ENCODE measurements at regions not wholly inside any gene's neighbourhood (a gene's known extent, or its start where the extent isn't known, plus 50 kb on each side); places are given as distances from the start of the nearest gene placed in this dataset.

- H3K27me3 ChIP-seq: no peaks in the 10 kb centered on the region
- no peak overlapping the region for H3K27ac ChIP-seq
- DNase-seq (ENCODE audit: low spot score in 2 of 2): no peak
- intact Hi-C loops (cut with DNase I; ENCODE audit: low total_unique reads): no loop called here
- no peaks in the 10 kb centered on the region for H3K36me3 ChIP-seq
- no peaks in the 10 kb centered on the region for H3K4me1 ChIP-seq
- TF ChIP-seq CTCF (IDR thresholded peaks at IDR 0.05) (no peak), POLR2AphosphoS5 (IDR thresholded peaks at IDR 0.05) (no peak), POLR2A (IDR thresholded peaks at IDR 0.05) (no peak)
- no peak overlapping the region for H3K4me3 ChIP-seq
- H3K9me3 ChIP-seq: no peaks in the 10 kb centered on the region
Measured at GRCh38 chr2:81050580-81051095, 746.1 kb upstream of the LRRTM1 start.

GRCh38 chr2:81043681-81044080, 739.1 kb upstream of the LRRTM1 start:
- H3K27me3 ChIP-seq: no peaks in the 10 kb centered on the region
- DNase-seq (ENCODE audit: low spot score in 2 of 2): no peak

GRCh38 chr2:81007104-81007503, 702.6 kb upstream of the LRRTM1 start:
- no peak overlapping the region for H3K27ac ChIP-seq
- intact Hi-C loops (cut with DNase I; ENCODE audit: low total_unique reads): no loop called here
- H3K9me3 ChIP-seq: peaks cover 6 to 36% of the 10 kb centered on the region in 2 donors
- no peak for DNase-seq (ENCODE audit: low spot score in 2 of 2)
- TF ChIP-seq POLR2AphosphoS5 (IDR thresholded peaks at IDR 0.05): no peak
- no peaks in the 10 kb centered on the region for H3K36me3 ChIP-seq
- no peaks in the 10 kb centered on the region for H3K27me3 ChIP-seq
- no peaks in the 10 kb centered on the region for H3K4me1 ChIP-seq
- H3K4me3 ChIP-seq: no peak overlapping the region

More at GRCh38 chr2:81043681-81044080, 739.1 kb upstream of the LRRTM1 start:
- H3K4me1 ChIP-seq: no peaks in the 10 kb centered on the region
- TF ChIP-seq POLR2A (IDR thresholded peaks at IDR 0.05) (no peak), POLR2AphosphoS5 (IDR thresholded peaks at IDR 0.05) (no peak), CTCF (IDR thresholded peaks at IDR 0.05) (no peak)
- no peak overlapping the region for H3K27ac ChIP-seq
- H3K4me3 ChIP-seq: no peak overlapping the region
- H3K36me3 ChIP-seq: no peaks in the 10 kb centered on the region
- H3K9me3 ChIP-seq: no peaks in the 10 kb centered on the region
- intact Hi-C loops (cut with DNase I; ENCODE audit: low total_unique reads): no loop called here

- no peak for TF ChIP-seq CTCF (IDR thresholded peaks at IDR 0.05)
- TF ChIP-seq POLR2AphosphoS5 (IDR thresholded peaks at IDR 0.05): no peak
- no peak for TF ChIP-seq POLR2A (IDR thresholded peaks at IDR 0.05)
- no peak for DNase-seq (ENCODE audit: low spot score in 2 of 2)
- no peaks in the 10 kb centered on the region for H3K27me3 ChIP-seq
- no peaks in the 10 kb centered on the region for H3K36me3 ChIP-seq
- no peak overlapping the region for H3K27ac ChIP-seq
- H3K4me3 ChIP-seq: no peak overlapping the region
- peaks cover 6 to 44% of the 10 kb centered on the region in 2 donors for H3K9me3 ChIP-seq
- no peaks in the 10 kb centered on the region for H3K4me1 ChIP-seq
- intact Hi-C loops (cut with DNase I; ENCODE audit: low total_unique reads): no loop called here
Measured at GRCh38 chr2:81002906-81003305, 698.4 kb upstream of the LRRTM1 start.

- Histone ChIP-seq H3K4me1 (no peaks in the 10 kb centered on the region), H3K36me3 (no peaks in the 10 kb centered on the region), H3K27me3 (no peaks in the 10 kb centered on the region), H3K27ac (no peak overlapping the region), H3K4me3 (no peak overlapping the region), H3K9me3 (no peaks in the 10 kb centered on the region)
- no peak for DNase-seq (ENCODE audit: low spot score in 2 of 2)
- intact Hi-C loops (cut with DNase I; ENCODE audit: low total_unique reads): no loop called here
- no peak for TF ChIP-seq POLR2A (IDR thresholded peaks at IDR 0.05)
- TF ChIP-seq POLR2AphosphoS5 (IDR thresholded peaks at IDR 0.05): no peak
- TF ChIP-seq CTCF (IDR thresholded peaks at IDR 0.05): no peak
Measured at GRCh38 chr2:80987466-80987865, 682.9 kb upstream of the LRRTM1 start.

- no peak overlapping the region for H3K27ac ChIP-seq
- no peak for DNase-seq (ENCODE audit: low spot score in 2 of 2)
- intact Hi-C loops (cut with DNase I; ENCODE audit: low total_unique reads): no loop called here
- no peaks in the 10 kb centered on the region for H3K36me3 ChIP-seq
- no peak for TF ChIP-seq POLR2AphosphoS5 (IDR thresholded peaks at IDR 0.05)
- no peak for TF ChIP-seq CTCF (IDR thresholded peaks at IDR 0.05)
- TF ChIP-seq POLR2A (IDR thresholded peaks at IDR 0.05): no peak
- peaks cover 18 to 42% of the 10 kb centered on the region in 2 donors for H3K9me3 ChIP-seq
- no peaks in the 10 kb centered on the region for H3K4me1 ChIP-seq
- no peak overlapping the region for H3K4me3 ChIP-seq
- H3K27me3 ChIP-seq: no peaks in the 10 kb centered on the region
Measured at GRCh38 chr2:80969900-80970299, 665.3 kb upstream of the LRRTM1 start.

Measured in breast epithelium (tissue), 4 donors.